Endodermal cell (in vitro differentiated cells): ENCODE measurements at regions not wholly inside any gene's neighbourhood (a gene's known extent, or its start where the extent isn't known, plus 50 kb on each side); places are given as distances from the start of the nearest gene placed in this dataset.
"Not testable (repeated sequence)": the region's sequence is repeated elsewhere in the genome, so short reads cannot be mapped to it uniquely, and the experiment has no call there.

ENCODE experiments used
- DNase-seq: peaks from one replicate; pipeline ENCODE4 v3.0.0-alpha.2; 2017
- H3K27ac ChIP-seq: 2 replicates; pipeline ENCODE4 v1.5.1; 2013; ENCODE audit warnings: mild to moderate bottlenecking, low read depth, low read length, moderate library complexity
- H3K27me3 ChIP-seq: 2 replicates; pipeline ENCODE4 v1.6.1; 2013; ENCODE audit warnings: mild to moderate bottlenecking, low read length, moderate library complexity; ENCODE audit not compliant: insufficient read depth, control insufficient read depth, poor library complexity, severe bottlenecking
- H3K36me3 ChIP-seq: 2 replicates; pipeline ENCODE4 v1.7.0; 2013; ENCODE audit warnings: mild to moderate bottlenecking, low read length, moderate library complexity; ENCODE audit not compliant: control insufficient read depth, insufficient read depth
- H3K4me1 ChIP-seq: one replicate; pipeline ENCODE4 v1.7.0; 2013; ENCODE audit warnings: low read length; ENCODE audit not compliant: control insufficient read depth, insufficient read depth
- H3K4me3 ChIP-seq: 2 replicates; pipeline ENCODE4 v1.5.1; 2013; ENCODE audit warnings: mild to moderate bottlenecking, low read length, moderate library complexity
- H3K9ac ChIP-seq: 2 replicates; pipeline ENCODE4 v1.6.1; 2013; ENCODE audit warnings: mild to moderate bottlenecking, low read length, moderate library complexity; ENCODE audit not compliant: poor library complexity, severe bottlenecking; ENCODE audit errors: extremely low read depth
- H3K9me3 ChIP-seq: 2 replicates; pipeline ENCODE4 v1.6.1; 2013; ENCODE audit warnings: mild to moderate bottlenecking, low read length, moderate library complexity; ENCODE audit not compliant: control insufficient read depth
- H3K27ac Mint-ChIP-seq: 2 replicates; pipeline ENCODE4 v1.8.0; 2020; ENCODE audit warnings: mixed read lengths
- H3K27me3 Mint-ChIP-seq: 2 replicates; pipeline ENCODE4 v1.8.0; 2021; ENCODE audit warnings: mild to moderate bottlenecking, mixed read lengths; ENCODE audit not compliant: insufficient read depth
- H3K36me3 Mint-ChIP-seq: 2 replicates; pipeline ENCODE4 v1.8.0; 2020; ENCODE audit warnings: low read depth, mixed read lengths
- H3K4me1 Mint-ChIP-seq: 2 replicates; pipeline ENCODE4 v1.8.0; 2020; ENCODE audit warnings: mixed read lengths
- H3K4me3 Mint-ChIP-seq: 2 replicates; pipeline ENCODE4 v1.8.0; 2020; ENCODE audit warnings: mild to moderate bottlenecking, moderate library complexity, mixed read lengths
- H3K9me3 Mint-ChIP-seq: 2 replicates; pipeline ENCODE4 v1.8.0; 2020; ENCODE audit warnings: mild to moderate bottlenecking, mixed read lengths
- CTCF ChIP-seq: fragments of 200-600 bp; sonication (generic); conservative IDR thresholded peaks from 2 replicates; pipeline ENCODE4 v1.5.0; 2021; ENCODE audit warnings: antibody characterized with exemption, mild to moderate bottlenecking
- WGBS, 2 experiments: methylation state at CpG; one replicate each; pipeline versions ENCODE4 v1.1.5 to v1.1.7; 2013; ENCODE audit warnings: missing lambda C conversion rate in 2 of 2, mixed read lengths in 1 of 2; ENCODE audit not compliant: insufficient coverage in 1 of 2, insufficient read length in 1 of 2; 5-methylcytosine and 5-hydroxymethylcytosine counted together

GRCh38 chr13:90592943-90593342 lies 754.5 kb upstream of the MIR17HG start:
- H3K27ac ChIP-seq: no peak overlapping the region
- H3K4me3 ChIP-seq: no peak overlapping the region
- Mint-ChIP-seq H3K9me3 (peaks cover 13% of the 10 kb centered on the region), H3K4me3 (no peak overlapping the region), H3K36me3 (peaks cover 4% of the 10 kb centered on the region), H3K27me3 (no peaks in the 10 kb centered on the region), H3K27ac (no peak overlapping the region), H3K4me1 (no peaks in the 10 kb centered on the region)
- TF ChIP-seq CTCF: no peak
- no peaks in the 10 kb centered on the region for H3K4me1 ChIP-seq
- no peak overlapping the region for H3K9ac ChIP-seq
- no peak for DNase-seq
- H3K9me3 ChIP-seq: peaks cover 28% of the 10 kb centered on the region
- no peaks in the 10 kb centered on the region for H3K27me3 ChIP-seq
- WGBS, 2 experiments: 100% methylated on average over 1 of the region's 1 CpG; no CpG with 5 or more reads in 1 of the 2 experiments
- no peaks in the 10 kb centered on the region for H3K36me3 ChIP-seq

DNA sequence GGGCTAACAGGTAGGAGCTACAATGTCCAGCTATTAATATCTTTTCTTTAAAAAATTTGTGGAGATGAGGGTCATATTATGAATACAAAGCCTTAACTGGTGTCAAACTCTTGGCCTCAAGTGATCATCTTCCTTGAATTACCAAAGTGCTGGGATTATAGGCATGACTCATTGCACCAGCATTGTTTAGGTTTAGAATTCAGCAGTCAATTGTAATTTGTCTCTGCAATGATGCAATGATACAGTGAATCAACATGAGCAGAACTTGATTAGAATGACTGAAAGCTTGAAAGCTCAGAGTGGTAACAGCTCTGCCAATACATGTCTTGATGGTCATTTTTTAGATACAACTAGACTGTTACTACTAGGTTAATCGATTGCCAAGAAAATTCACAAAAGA lies 752.8 kb upstream of the MIR17HG start:
- Histone ChIP-seq H3K27me3 (no peaks in the 10 kb centered on the region), H3K9ac (no peak overlapping the region), H3K4me1 (no peaks in the 10 kb centered on the region), H3K36me3 (no peaks in the 10 kb centered on the region), H3K4me3 (no peak overlapping the region), H3K27ac (no peak overlapping the region), H3K9me3 (peaks cover 28% of the 10 kb centered on the region)
- DNase-seq: no peak
- no CpG with 5 or more reads among the region's 1 CpG for WGBS, 2 experiments
- no peak overlapping the region for H3K27ac Mint-ChIP-seq
- H3K9me3 Mint-ChIP-seq: peaks cover 13% of the 10 kb centered on the region
- no peaks in the 10 kb centered on the region for H3K4me1 Mint-ChIP-seq
- peaks cover 4% of the 10 kb centered on the region for H3K36me3 Mint-ChIP-seq
- H3K4me3 Mint-ChIP-seq: no peak overlapping the region
- no peak for TF ChIP-seq CTCF
- no peaks in the 10 kb centered on the region for H3K27me3 Mint-ChIP-seq

DNA sequence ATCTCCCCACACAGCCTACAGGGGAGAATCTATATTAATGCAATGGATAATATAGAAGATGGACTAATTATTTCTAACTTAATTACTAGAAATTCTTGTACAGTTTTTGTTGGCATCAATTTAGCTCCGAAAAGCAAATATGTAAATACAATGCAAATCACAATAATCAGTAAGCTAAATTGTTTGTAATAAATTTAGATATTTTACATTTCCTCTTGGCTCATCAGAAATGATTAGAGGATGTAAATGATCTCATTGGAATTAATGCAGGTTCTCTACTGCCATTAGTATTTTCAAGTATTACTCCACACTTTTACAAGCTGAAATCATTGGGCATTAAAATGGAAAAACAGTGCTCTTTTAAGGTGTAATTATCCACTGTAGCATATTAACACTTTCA lies 741.8 kb upstream of the MIR17HG start:
- no peak overlapping the region for H3K27ac Mint-ChIP-seq
- no peak overlapping the region for H3K4me3 Mint-ChIP-seq
- H3K27ac ChIP-seq: no peak overlapping the region
- H3K9me3 ChIP-seq: no peaks in the 10 kb centered on the region
- H3K9me3 Mint-ChIP-seq: no peaks in the 10 kb centered on the region
- H3K4me1 ChIP-seq: no peaks in the 10 kb centered on the region
- no peaks in the 10 kb centered on the region for H3K27me3 Mint-ChIP-seq
- H3K4me3 ChIP-seq: no peak overlapping the region
- no peaks in the 10 kb centered on the region for H3K4me1 Mint-ChIP-seq
- TF ChIP-seq CTCF: no peak
- H3K27me3 ChIP-seq: no peaks in the 10 kb centered on the region
- DNase-seq: no peak
- H3K9ac ChIP-seq: no peak overlapping the region
- H3K36me3 Mint-ChIP-seq: no peaks in the 10 kb centered on the region
- no CpG with 5 or more reads among the region's 1 CpG for WGBS, 2 experiments
- H3K36me3 ChIP-seq: no peaks in the 10 kb centered on the region

- 93 to 97% methylated on average over 4 to 5 of the region's 6 CpGs for WGBS, 2 experiments
- not testable (repeated sequence) for DNase-seq, H3K36me3 ChIP-seq, H3K27ac Mint-ChIP-seq, H3K27ac ChIP-seq, H3K4me1 Mint-ChIP-seq, H3K4me3 Mint-ChIP-seq, H3K9ac ChIP-seq, H3K36me3 Mint-ChIP-seq, H3K9me3 Mint-ChIP-seq, H3K27me3 Mint-ChIP-seq, H3K4me3 ChIP-seq, H3K27me3 ChIP-seq, H3K9me3 ChIP-seq, H3K4me1 ChIP-seq
These were observed 740.6 kb upstream of the MIR17HG start for GRCh38 chr13:90606921-90607320.
